ENCODE measurements at regions not wholly inside any gene's neighbourhood (a gene's known extent, or its start where the extent isn't known, plus 50 kb on each side); places are given as distances from the start of the nearest gene placed in this dataset.

DNA sequence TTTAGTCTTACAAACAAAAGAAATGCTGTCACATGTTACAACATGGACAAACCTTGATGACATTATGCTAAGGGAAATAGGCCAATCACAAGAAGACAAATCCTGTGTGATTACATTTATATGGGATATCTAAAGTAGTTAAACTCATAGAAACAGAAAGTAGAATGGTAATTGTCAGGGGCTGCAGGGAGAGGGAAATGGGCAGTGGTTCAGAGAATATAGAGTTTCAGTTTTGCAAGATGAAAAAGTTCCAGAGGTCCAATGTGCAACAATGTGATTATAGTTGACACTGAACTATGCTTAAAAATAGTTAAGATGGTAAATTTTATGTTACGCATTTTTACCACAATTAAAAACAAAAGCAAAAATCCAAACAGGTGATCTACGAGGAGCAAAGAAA is 265.5 kb downstream of the NDUFS4 start:
- no peak for DNase-seq (ENCODE audit: low spot score)

DNA sequence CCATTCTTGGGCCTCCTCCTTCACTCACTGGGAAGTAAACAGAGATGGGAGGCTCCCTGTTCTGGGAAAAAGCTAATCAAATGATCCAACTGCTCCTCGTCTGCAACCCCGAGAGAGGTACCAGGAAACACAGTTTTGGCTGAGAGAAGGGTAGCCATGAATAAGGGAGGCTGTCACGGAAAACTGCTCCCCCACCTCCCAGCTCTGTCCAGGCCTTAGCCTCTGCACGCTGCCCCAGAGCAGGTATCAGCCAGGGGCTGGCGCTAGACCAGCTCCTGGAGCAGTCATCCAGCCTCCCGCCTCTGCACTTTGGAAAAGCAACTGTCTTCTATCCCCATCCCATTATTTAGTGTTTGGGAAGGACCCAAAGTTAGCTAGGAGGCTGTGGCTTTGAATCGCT is 266.1 kb downstream of the NDUFS4 start:
- no peak for DNase-seq (ENCODE audit: low spot score)

DNA sequence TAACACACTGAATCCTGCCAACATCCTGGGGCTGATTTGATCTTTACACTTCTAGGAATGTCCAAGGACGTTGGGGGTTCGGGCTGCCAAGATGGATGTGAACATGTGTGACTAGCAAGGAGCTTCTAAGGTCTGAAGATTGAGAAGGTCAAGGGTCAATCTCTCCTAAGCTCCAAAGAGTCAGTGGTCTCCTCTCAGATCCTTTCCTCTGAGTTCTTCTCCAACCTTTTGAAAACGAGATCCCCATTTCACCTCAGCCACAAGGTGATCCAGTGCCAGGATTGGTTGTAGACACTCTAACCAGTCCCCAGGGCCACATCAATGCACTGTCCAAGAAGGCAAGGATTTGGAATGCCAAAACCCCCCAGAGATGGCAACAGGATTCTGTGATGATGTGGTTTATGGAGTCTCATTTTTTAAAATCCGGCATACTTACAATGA is 266.8 kb downstream of the NDUFS4 start:
- DNase-seq (ENCODE audit: low spot score) = no peak

DNA sequence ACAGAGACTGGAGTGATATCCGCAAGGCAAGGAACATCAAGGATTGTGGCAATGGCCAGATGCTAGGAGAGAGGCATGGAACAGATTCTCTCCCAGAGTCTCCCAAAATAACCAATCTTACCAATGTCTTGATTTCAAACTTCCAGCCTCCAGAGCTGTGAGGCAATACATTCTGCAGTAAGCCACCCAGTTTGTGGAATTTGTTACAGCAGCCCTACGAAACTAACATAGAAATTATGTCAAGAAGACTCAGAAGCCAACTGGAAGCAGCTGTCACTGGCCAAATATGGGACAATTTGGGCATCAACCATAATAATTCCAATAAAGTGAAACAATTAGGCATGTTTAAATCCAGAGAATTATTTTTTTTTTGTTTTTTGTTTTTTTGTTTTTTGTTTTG is 271.1 kb downstream of the NDUFS4 start:
- no peak for DNase-seq (ENCODE audit: low spot score)

Measured in SK-N-DZ (cell line).